LNCaP clone FGC (cell line): ENCODE measurements at regions not wholly inside any gene's neighbourhood (a gene's known extent, or its start where the extent isn't known, plus 50 kb on each side); places are given as distances from the start of the nearest gene placed in this dataset.

ENCODE experiments used
- DNase-seq: peaks from one replicate; pipeline ENCODE4 v3.0.0-alpha.2; 2011; ENCODE audit warnings: low read depth
- H3K4me3 ChIP-seq: 2 replicates; pipeline ENCODE4 v1.5.1; 2011; ENCODE audit warnings: mild to moderate bottlenecking, low read depth, low read length, control low read depth
- CTCF ChIP-seq: IDR thresholded peaks from 2 replicates; pipeline ENCODE4 v1.5.1; 2012; ENCODE audit warnings: mild to moderate bottlenecking; ENCODE audit not compliant: control insufficient read depth, insufficient read depth; ENCODE audit errors: extremely low read depth

GRCh38 chr7:33687625-33688024, 217.7 kb upstream of the BMPER start:
- no peak for DNase-seq
- no peak overlapping the region for H3K4me3 ChIP-seq
- no peak for TF ChIP-seq CTCF

- no peak for TF ChIP-seq CTCF
- no peak overlapping the region for H3K4me3 ChIP-seq
- DNase-seq, result no peak
Observed at GRCh38 chr7:33691180-33691579, 214.2 kb upstream of the BMPER start.

GRCh38 chr7:33692956-33693355, 212.4 kb upstream of the BMPER start:
- TF ChIP-seq CTCF, result no peak
- no peak overlapping the region for H3K4me3 ChIP-seq
- no peak for DNase-seq

GRCh38 chr7:33694006-33694405, 211.3 kb upstream of the BMPER start:
- no peak overlapping the region for H3K4me3 ChIP-seq
- no peak for TF ChIP-seq CTCF
- no peak for DNase-seq

- DNase-seq, result no peak
- no peak for TF ChIP-seq CTCF
- H3K4me3 ChIP-seq, result no peak overlapping the region
Observed at GRCh38 chr7:33697616-33698015, 207.7 kb upstream of the BMPER start.

GRCh38 chr7:33698041-33698440, 207.3 kb upstream of the BMPER start:
- DNase-seq, result no peak
- no peak for TF ChIP-seq CTCF
- H3K4me3 ChIP-seq, result no peak overlapping the region

GRCh38 chr7:33698692-33699128, 206.6 kb upstream of the BMPER start:
- no peak for DNase-seq

More at GRCh38 chr7:33698692-33699128, 206.6 kb upstream of the BMPER start:
- TF ChIP-seq CTCF, result no peak
- H3K4me3 ChIP-seq, result no peak overlapping the region
